CD8-positive, alpha-beta memory T cell (primary cell): ENCODE measurements at regions not wholly inside any gene's neighbourhood (a gene's known extent, or its start where the extent isn't known, plus 50 kb on each side); places are given as distances from the start of the nearest gene placed in this dataset.
"Not testable (repeated sequence)": the region's sequence is repeated elsewhere in the genome, so short reads cannot be mapped to it uniquely, and the experiment has no call there.

ENCODE experiments used
- CTCF ChIA-PET: fragments of 350-600 bp; sonication (Branson Sonifier 250); formaldehyde crosslinking; loops from one replicate; lab custom pipeline; 2021; ENCODE audit warnings: antibody characterized with exemption; lab: Charles Lee
- POLR2A ChIA-PET: fragments of 350-600 bp; sonication (Branson Sonifier 250); formaldehyde crosslinking; loops from one replicate; lab custom pipeline; 2021; ENCODE audit warnings: antibody characterized with exemption; lab: Charles Lee
- DNase-seq, 5 donors: peaks; one replicate each; pipeline versions ENCODE4 v3.0.0 to v3.0.0-alpha.2; 2020 to 2022; ENCODE audit warnings: mixed read lengths in 1 of 5
- H3K27ac ChIP-seq: one replicate; pipeline ENCODE4 v1.7.0; 2013; ENCODE audit warnings: low read depth, mild to moderate bottlenecking, low read length, moderate library complexity
- H3K27me3 ChIP-seq: 2 replicates; pipeline ENCODE4 v1.7.0; 2013; ENCODE audit warnings: low read length, mild to moderate bottlenecking; ENCODE audit not compliant: insufficient read depth, poor library complexity, severe bottlenecking
- H3K36me3 ChIP-seq: 2 replicates; pipeline ENCODE4 v1.7.0; 2013; ENCODE audit warnings: mild to moderate bottlenecking, low read length, moderate library complexity; ENCODE audit not compliant: insufficient read depth
- H3K4me1 ChIP-seq: 2 replicates; pipeline ENCODE4 v1.7.0; 2013; ENCODE audit warnings: mild to moderate bottlenecking, low read length, moderate library complexity; ENCODE audit not compliant: insufficient read depth
- H3K4me3 ChIP-seq: 2 replicates; pipeline ENCODE4 v1.7.0; 2013; ENCODE audit warnings: mild to moderate bottlenecking, low read length
- H3K9me3 ChIP-seq: 2 replicates; pipeline ENCODE4 v1.7.0; 2013; ENCODE audit warnings: mild to moderate bottlenecking, low read length
- H3K27ac Mint-ChIP-seq, 8 donors: one replicate each; pipeline ENCODE4 v1.8.0; 2020 to 2021; ENCODE audit warnings: mixed read lengths in 8 of 8, mild to moderate bottlenecking in 6 of 8, inconsistent platforms in 3 of 8, moderate library complexity in 3 of 8
- H3K27me3 Mint-ChIP-seq, 2 donors: one replicate each; pipeline ENCODE4 v1.8.0; 2020 to 2021; ENCODE audit warnings: mixed read lengths in 2 of 2, mild to moderate bottlenecking in 1 of 2, moderate library complexity in 1 of 2
- H3K36me3 Mint-ChIP-seq, 3 donors: one replicate each; pipeline ENCODE4 v1.8.0; 2020 to 2021; ENCODE audit warnings: mixed read lengths in 3 of 3, inconsistent platforms in 1 of 3, mild to moderate bottlenecking in 1 of 3
- H3K4me1 Mint-ChIP-seq, 3 donors: one replicate each; pipeline ENCODE4 v1.8.0; 2020 to 2021; ENCODE audit warnings: mixed read lengths in 3 of 3, inconsistent platforms in 1 of 3, mild to moderate bottlenecking in 1 of 3
- H3K4me3 Mint-ChIP-seq, 7 donors: one replicate each; pipeline ENCODE4 v1.8.0; 2020 to 2021; ENCODE audit warnings: mixed read lengths in 7 of 7, mild to moderate bottlenecking in 6 of 7, moderate library complexity in 4 of 7, inconsistent platforms in 2 of 7
- H3K9me3 Mint-ChIP-seq, 5 donors: one replicate each; pipeline ENCODE4 v1.8.0; 2020 to 2022; ENCODE audit warnings: mixed read lengths in 5 of 5, mild to moderate bottlenecking in 3 of 5, moderate library complexity in 2 of 5, inconsistent platforms in 1 of 5

DNA sequence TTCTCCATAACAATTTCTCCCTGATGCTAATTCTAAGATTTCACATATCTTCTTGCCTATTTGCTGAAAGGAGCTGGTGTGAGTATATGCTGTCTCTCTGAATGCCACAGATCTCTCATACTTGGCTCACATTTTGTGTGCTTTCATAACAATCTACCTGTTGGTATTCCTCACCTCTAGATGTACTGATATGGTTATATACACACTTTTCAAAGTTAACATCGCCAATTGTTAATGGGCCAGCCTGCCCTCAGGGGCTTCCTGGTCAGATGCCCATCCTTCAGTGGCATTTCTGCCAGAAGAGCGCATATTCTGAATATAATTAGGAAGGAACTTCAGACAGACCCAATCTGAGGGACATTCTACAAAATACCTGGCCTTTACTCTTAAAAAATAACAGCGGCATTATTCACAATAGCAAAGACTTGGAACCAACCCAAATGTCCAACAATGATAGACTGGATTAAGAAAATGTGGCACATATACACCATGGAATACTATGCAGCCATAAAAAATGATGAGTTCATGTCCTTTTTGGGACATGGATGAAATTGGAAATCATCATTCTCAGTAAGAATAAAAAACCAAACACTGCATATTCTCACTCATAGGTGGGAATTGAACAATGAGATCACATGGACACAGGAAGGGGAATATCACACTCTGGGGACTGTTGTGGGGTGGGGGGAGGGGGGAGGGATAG lies 123.9 kb upstream of the FAT1 start:
- H3K4me3 Mint-ChIP-seq, CTCF ChIA-PET, DNase-seq, H3K27me3 ChIP-seq, H3K27ac ChIP-seq, H3K36me3 ChIP-seq, H3K36me3 Mint-ChIP-seq, POLR2A ChIA-PET, H3K4me3 ChIP-seq, H3K4me1 ChIP-seq, H3K27me3 Mint-ChIP-seq, H3K27ac Mint-ChIP-seq, H3K4me1 Mint-ChIP-seq, H3K9me3 ChIP-seq: not testable (repeated sequence)
- peaks cover 11 to 20% (median 12%) of the 10 kb centered on the region in 5 donors for H3K9me3 Mint-ChIP-seq

DNA sequence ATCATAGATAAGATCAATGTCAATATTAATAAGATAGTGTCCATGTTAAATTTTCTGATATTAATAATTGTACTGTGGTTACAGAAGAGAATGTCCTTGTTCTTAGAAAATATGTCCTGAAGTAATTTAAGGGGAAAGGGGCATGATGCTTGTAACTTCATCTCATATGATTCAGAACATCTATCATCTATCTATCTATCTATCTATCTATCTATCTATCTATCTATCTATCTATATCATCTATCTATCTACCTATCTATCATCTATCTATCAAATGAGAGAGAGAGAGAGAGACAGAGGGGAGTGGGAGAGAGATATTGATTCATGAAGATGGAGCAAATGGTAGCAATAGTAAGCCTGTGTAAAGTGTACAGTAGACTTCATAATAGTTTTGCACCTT lies 124.8 kb upstream of the FAT1 start:
- no peaks in the 10 kb centered on the region for H3K9me3 ChIP-seq
- Mint-ChIP-seq H3K4me1 (no peaks in the 10 kb centered on the region), H3K36me3 (no peaks in the 10 kb centered on the region), H3K27me3 (no peaks in the 10 kb centered on the region), H3K4me3 (no peak overlapping the region), H3K9me3 (peaks cover 11 to 16% (median 12%) of the 10 kb centered on the region in 5 donors), H3K27ac (no peak overlapping the region)
- H3K4me1 ChIP-seq = no peaks in the 10 kb centered on the region
- ChIA-PET CTCF (no interaction called here), POLR2A (no interaction called here)
- H3K27me3 ChIP-seq = no peaks in the 10 kb centered on the region
- no peak overlapping the region for H3K4me3 ChIP-seq
- no peak overlapping the region for H3K27ac ChIP-seq
- no peak for DNase-seq
- no peaks in the 10 kb centered on the region for H3K36me3 ChIP-seq

DNA sequence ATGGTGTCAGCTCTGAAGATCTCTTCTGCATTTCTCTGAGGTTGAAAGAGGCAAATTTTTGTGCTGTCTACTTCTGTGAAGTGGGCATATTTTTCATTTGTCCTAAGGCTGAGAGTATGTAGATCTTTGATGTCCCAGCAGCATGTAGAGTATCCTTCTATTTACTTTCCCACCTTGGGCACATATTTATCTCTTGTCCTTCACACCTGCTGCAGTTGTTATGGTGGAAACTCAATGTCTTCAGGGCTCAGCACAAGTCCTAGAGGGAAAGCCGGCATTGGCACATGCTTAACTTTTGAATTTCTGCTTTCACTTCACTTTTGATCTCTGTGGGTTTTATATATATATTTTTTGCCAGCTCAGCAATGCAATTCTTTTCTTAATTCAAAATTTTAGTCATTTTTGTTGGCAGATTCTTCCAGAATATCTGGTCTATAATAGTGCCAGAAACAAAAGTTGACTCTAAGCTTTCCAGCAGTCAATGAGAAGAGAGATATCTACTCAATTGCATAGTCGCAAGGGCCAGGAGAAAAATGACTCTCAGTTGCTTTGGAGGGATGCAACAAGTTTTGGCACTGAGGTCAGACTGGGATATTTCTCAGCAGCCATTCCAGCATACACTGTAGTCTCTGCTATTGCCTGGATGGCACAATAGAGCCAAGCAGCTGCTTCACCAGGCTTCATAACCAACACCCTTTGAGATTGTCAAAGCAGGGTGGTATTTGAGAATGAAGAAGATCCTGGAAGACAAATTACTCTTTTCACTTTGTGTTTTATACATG lies 127.8 kb upstream of the FAT1 start:
- H3K27ac Mint-ChIP-seq = no peak overlapping the region
- Histone ChIP-seq H3K9me3 (no peaks in the 10 kb centered on the region), H3K27ac (no peak overlapping the region), H3K4me3 (no peak overlapping the region), H3K36me3 (no peaks in the 10 kb centered on the region), H3K27me3 (no peaks in the 10 kb centered on the region), H3K4me1 (no peaks in the 10 kb centered on the region)
- H3K9me3 Mint-ChIP-seq = peaks cover 9 to 15% (median 12%) of the 10 kb centered on the region in 5 donors
- CTCF ChIA-PET = no interaction called here
- POLR2A ChIA-PET = no interaction called here
- H3K36me3 Mint-ChIP-seq = no peaks in the 10 kb centered on the region
- no peaks in the 10 kb centered on the region for H3K27me3 Mint-ChIP-seq
- no peak overlapping the region for H3K4me3 Mint-ChIP-seq
- H3K4me1 Mint-ChIP-seq = no peaks in the 10 kb centered on the region
- DNase-seq = no peak

DNA sequence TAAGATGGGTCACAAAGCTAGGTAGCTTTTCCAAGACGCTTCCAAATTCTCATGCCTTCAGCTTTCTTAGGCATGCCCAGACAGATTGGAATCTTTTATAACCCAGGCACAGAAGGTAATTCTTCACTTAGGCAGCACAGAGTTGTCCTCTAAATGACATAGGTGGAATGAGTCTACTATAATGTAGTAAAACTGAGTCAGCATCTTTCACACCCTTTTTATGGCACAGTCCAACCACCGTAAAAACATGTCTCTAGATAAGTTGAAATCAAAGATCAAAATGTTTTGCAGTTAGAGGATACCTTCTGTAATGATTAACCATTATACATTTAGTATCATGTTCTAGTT lies 128.4 kb upstream of the FAT1 start:
- H3K36me3 ChIP-seq = no peaks in the 10 kb centered on the region
- CTCF ChIA-PET = no interaction called here
- Mint-ChIP-seq H3K4me1 (no peaks in the 10 kb centered on the region), H3K27me3 (no peaks in the 10 kb centered on the region), H3K4me3 (no peak overlapping the region), H3K36me3 (no peaks in the 10 kb centered on the region), H3K27ac (no peak overlapping the region), H3K9me3 (peaks cover 8 to 12% (median 12%) of the 10 kb centered on the region in 5 donors)
- H3K4me3 ChIP-seq = no peak overlapping the region
- no peaks in the 10 kb centered on the region for H3K9me3 ChIP-seq
- H3K27me3 ChIP-seq = no peaks in the 10 kb centered on the region
- H3K27ac ChIP-seq = no peak overlapping the region
- H3K4me1 ChIP-seq = no peaks in the 10 kb centered on the region
- DNase-seq = no peak
- POLR2A ChIA-PET = no interaction called here

DNA sequence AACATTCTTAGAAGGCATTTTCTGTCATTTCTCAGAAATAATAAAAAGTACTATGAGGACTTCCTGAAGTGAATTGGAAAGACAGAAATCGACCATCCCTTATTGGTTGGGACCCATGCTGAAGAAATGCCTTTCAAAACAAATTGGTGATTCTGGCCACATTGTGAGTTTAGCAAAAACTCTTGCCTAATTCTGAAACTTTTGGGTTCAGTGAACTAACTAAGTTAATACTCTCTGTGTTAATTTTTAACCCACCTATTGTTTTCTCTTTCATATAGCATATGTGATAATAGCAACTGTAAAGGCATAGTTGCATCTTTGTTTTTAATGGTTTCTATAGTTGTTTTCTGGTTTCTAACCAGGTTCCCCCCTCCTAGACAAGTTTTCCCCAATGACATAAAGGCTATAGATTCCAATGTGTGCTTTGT lies 129.3 kb upstream of the FAT1 start:
- peaks cover 3 to 12% (median 7%) of the 10 kb centered on the region in 5 donors for H3K9me3 Mint-ChIP-seq
- no peaks in the 10 kb centered on the region for H3K36me3 ChIP-seq
- no peaks in the 10 kb centered on the region for H3K9me3 ChIP-seq
- H3K36me3 Mint-ChIP-seq = no peaks in the 10 kb centered on the region
- CTCF ChIA-PET = no interaction called here
- no peak overlapping the region for H3K27ac ChIP-seq
- H3K4me3 Mint-ChIP-seq = no peak overlapping the region
- H3K27me3 ChIP-seq = no peaks in the 10 kb centered on the region
- POLR2A ChIA-PET = no interaction called here
- no peaks in the 10 kb centered on the region for H3K4me1 Mint-ChIP-seq
- DNase-seq = no peak
- no peaks in the 10 kb centered on the region for H3K4me1 ChIP-seq
- H3K4me3 ChIP-seq = no peak overlapping the region
- H3K27me3 Mint-ChIP-seq = no peaks in the 10 kb centered on the region
- H3K27ac Mint-ChIP-seq = no peak overlapping the region

DNA sequence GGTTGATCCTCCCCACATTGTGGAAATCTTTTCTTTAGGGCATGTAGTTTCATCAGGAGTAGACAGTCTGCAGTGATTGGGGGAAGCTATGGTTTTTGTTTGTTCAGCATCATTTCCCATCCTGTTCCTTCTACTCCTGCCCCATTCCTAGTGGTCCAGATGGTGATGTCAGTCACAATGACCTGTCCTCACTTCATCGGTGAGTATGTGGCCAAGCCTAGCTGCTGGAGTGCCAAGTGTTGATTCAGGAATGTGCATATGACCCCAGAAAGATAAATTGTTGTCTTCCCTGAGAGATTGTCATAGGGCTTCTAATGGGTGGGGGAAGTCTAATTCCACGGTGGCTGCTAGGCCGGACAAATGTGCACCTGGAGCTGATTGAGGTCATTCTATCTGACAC lies 130.6 kb upstream of the FAT1 start:
- no peaks in the 10 kb centered on the region for H3K36me3 Mint-ChIP-seq

DNA sequence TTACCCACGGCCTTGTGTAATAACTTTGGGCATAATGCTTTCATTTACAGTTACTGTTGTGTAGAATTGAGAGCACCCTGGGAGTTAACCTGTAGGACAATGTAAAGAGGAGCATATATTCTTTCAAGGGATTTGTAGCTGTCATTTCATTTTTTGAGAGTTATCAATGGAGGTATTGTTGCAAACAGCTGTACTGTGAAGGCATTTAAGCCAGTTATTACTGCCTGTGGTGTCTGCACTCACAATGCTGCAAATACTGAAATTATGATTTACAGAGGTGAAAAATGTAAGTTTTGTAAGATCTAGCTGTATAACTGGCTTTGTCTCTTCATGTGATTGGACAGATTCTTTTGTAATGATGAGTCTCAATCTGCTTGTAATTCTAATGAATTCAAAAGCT lies 131.5 kb upstream of the FAT1 start:
- no peak overlapping the region for H3K27ac Mint-ChIP-seq
- H3K36me3 Mint-ChIP-seq = no peaks in the 10 kb centered on the region
- ChIA-PET POLR2A (no interaction called here), CTCF (no interaction called here)
- Histone ChIP-seq H3K27me3 (no peaks in the 10 kb centered on the region), H3K36me3 (no peaks in the 10 kb centered on the region), H3K4me3 (no peak overlapping the region), H3K9me3 (no peaks in the 10 kb centered on the region), H3K27ac (no peak overlapping the region), H3K4me1 (no peaks in the 10 kb centered on the region)
- H3K4me3 Mint-ChIP-seq = no peak overlapping the region
- H3K4me1 Mint-ChIP-seq = no peaks in the 10 kb centered on the region
- H3K9me3 Mint-ChIP-seq = peaks cover 3 to 12% (median 10%) of the 10 kb centered on the region in 5 donors
- no peak for DNase-seq
- H3K27me3 Mint-ChIP-seq = no peaks in the 10 kb centered on the region

More for the DNA sequence above, 130.6 kb upstream of the FAT1 start:
- no peaks in the 10 kb centered on the region for H3K36me3 ChIP-seq
- no peak overlapping the region for H3K4me3 ChIP-seq
- no peaks in the 10 kb centered on the region for H3K27me3 ChIP-seq
- H3K27me3 Mint-ChIP-seq = no peaks in the 10 kb centered on the region
- H3K27ac ChIP-seq = no peak overlapping the region
- H3K27ac Mint-ChIP-seq = no peak overlapping the region
- no peaks in the 10 kb centered on the region for H3K4me1 Mint-ChIP-seq
- ChIA-PET POLR2A (no interaction called here), CTCF (no interaction called here)
- H3K4me1 ChIP-seq = no peaks in the 10 kb centered on the region
- peaks cover 3 to 12% (median 7%) of the 10 kb centered on the region in 5 donors for H3K9me3 Mint-ChIP-seq
- no peak overlapping the region for H3K4me3 Mint-ChIP-seq
- H3K9me3 ChIP-seq = no peaks in the 10 kb centered on the region
- DNase-seq = no peak

DNA sequence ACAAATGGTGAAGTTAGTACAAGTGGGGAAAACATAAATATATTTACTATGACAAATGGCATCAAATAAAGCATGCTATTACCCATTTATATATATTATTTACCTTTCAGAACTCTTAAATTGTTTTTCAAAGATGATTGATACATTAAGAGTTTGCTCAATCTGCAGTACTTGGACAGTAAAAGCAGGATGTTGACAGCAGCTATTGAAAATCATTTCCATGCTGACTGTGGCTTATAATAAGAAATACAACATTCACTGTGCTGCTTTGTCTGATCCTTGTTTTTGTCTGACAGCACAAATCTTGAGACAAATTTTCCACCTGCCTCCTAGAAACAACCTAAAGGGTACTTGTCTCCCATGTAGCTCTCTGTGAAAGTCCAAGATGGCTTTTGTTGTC lies 134.1 kb upstream of the FAT1 start:
- Mint-ChIP-seq H3K27ac (no peak overlapping the region), H3K4me1 (no peaks in the 10 kb centered on the region), H3K36me3 (no peaks in the 10 kb centered on the region), H3K9me3 (peaks cover 0 to 8% (median 3%) of the 10 kb centered on the region in 5 donors), H3K4me3 (no peak overlapping the region), H3K27me3 (no peaks in the 10 kb centered on the region)
- Histone ChIP-seq H3K36me3 (no peaks in the 10 kb centered on the region), H3K9me3 (no peaks in the 10 kb centered on the region), H3K27ac (no peak overlapping the region), H3K27me3 (no peaks in the 10 kb centered on the region), H3K4me1 (no peaks in the 10 kb centered on the region), H3K4me3 (no peak overlapping the region)
- POLR2A ChIA-PET = no interaction called here
- no peak for DNase-seq
- CTCF ChIA-PET = no interaction called here
